Activated B cell treated with CpG ODN at 0.5 μM for 24 hours (primary cell): ENCODE measurements at regions not wholly inside any gene's neighbourhood (a gene's known extent, or its start where the extent isn't known, plus 50 kb on each side); places are given as distances from the start of the nearest gene placed in this dataset.

ENCODE experiments used
- ATAC-seq: fragments of 200-7000 bp; cut with Tn5 transposase; one replicate; pipeline ENCODE4 v1.10.0; 2021; ENCODE audit warnings: low read depth, mild to moderate bottlenecking, moderate library complexity
- CTCF ChIA-PET: fragments of 350-600 bp; sonication (Branson Sonifier 250); formaldehyde crosslinking; loops from one replicate; lab custom pipeline; 2021; ENCODE audit warnings: antibody characterized with exemption; lab: Charles Lee
- POLR2A ChIA-PET: fragments of 350-600 bp; sonication (Branson Sonifier 250); formaldehyde crosslinking; loops from one replicate; lab custom pipeline; 2021; ENCODE audit warnings: antibody characterized with exemption; lab: Charles Lee
- DNase-seq: peaks from one replicate; pipeline ENCODE4 v3.0.0; 2022
- H3K27ac Mint-ChIP-seq: one replicate; pipeline ENCODE4 v1.8.0; 2020; ENCODE audit warnings: mixed read lengths
- H3K27me3 Mint-ChIP-seq: one replicate; pipeline ENCODE4 v1.8.0; 2021; ENCODE audit warnings: mixed read lengths
- H3K36me3 Mint-ChIP-seq: one replicate; pipeline ENCODE4 v1.8.0; 2021; ENCODE audit warnings: low read depth, mixed read lengths
- H3K4me1 Mint-ChIP-seq: one replicate; pipeline ENCODE4 v1.8.0; 2021; ENCODE audit warnings: mixed read lengths
- H3K4me3 Mint-ChIP-seq: one replicate; pipeline ENCODE4 v1.8.0; 2020; ENCODE audit warnings: mild to moderate bottlenecking, mixed read lengths
- H3K9me3 Mint-ChIP-seq: one replicate; pipeline ENCODE4 v1.8.0; 2020; ENCODE audit warnings: mixed read lengths
- CTCF ChIP-seq: fragments of 200-600 bp; IDR thresholded peaks from one replicate; pipeline ENCODE4 v1.8.0; 2022; ENCODE audit warnings: antibody characterized with exemption, mild to moderate bottlenecking
- intact Hi-C: fragments of 100-400 bp; cut with micrococcal nuclease; formaldehyde crosslinking; loops from one replicate; pipeline ENCODE4 v1.15.1; 2024

DNA sequence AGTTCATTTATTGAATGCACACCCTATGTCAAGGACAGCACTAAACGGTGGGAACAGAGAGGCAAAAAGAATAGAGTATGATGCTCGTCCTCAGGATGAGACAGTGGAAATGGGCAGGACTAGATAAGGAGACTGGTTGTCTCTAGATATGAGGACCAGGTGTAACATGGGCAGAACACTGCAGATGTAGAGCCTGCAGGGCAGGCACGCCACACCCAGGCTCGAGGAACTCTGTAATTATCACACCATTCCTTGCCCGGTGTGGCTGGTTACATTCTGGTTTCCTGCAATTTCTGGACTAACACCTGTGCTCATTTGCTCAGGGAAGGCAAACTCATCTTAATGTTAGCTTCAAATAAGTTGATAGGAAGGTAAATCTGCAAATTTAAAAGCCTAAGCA lies 334.4 kb downstream of the DHX15 start:
- POLR2A ChIA-PET = no interaction called here
- Mint-ChIP-seq H3K4me3 (no peak overlapping the region), H3K27me3 (no peaks in the 10 kb centered on the region), H3K9me3 (no peaks in the 10 kb centered on the region), H3K4me1 (no peaks in the 10 kb centered on the region), H3K27ac (no peak overlapping the region), H3K36me3 (no peaks in the 10 kb centered on the region)
- CTCF ChIA-PET = no interaction called here
- ATAC-seq (no peak), DNase-seq (no peak)
- intact Hi-C loops = no loop called here
- TF ChIP-seq CTCF = no peak

- intact Hi-C loops = no loop called here
- ChIA-PET CTCF (interaction anchor here (0.6 kb wide), 1 partner anchor 21 kb away, joined by 3 read pairs; no protein-coding TSS in a partner anchor), POLR2A (no interaction called here)
- Mint-ChIP-seq H3K4me1 (no peaks in the 10 kb centered on the region), H3K4me3 (no peak overlapping the region), H3K27ac (no peak overlapping the region), H3K9me3 (no peaks in the 10 kb centered on the region), H3K27me3 (no peaks in the 10 kb centered on the region), H3K36me3 (no peaks in the 10 kb centered on the region)
- no peak for TF ChIP-seq CTCF
- DNase-seq (no peak), ATAC-seq (no peak)
Observed at GRCh38 chr4:24248674-24249630, 335.4 kb downstream of the DHX15 start.

- Mint-ChIP-seq H3K27me3 (no peaks in the 10 kb centered on the region), H3K9me3 (no peaks in the 10 kb centered on the region), H3K27ac (no peak overlapping the region), H3K36me3 (no peaks in the 10 kb centered on the region), H3K4me3 (no peak overlapping the region), H3K4me1 (no peaks in the 10 kb centered on the region)
- ChIA-PET POLR2A (no interaction called here), CTCF (no interaction called here)
- TF ChIP-seq CTCF = no peak
- ATAC-seq (no peak), DNase-seq (no peak)
- intact Hi-C loops = no loop called here
Observed at GRCh38 chr4:24245491-24245820, 338.9 kb downstream of the DHX15 start.

DNA sequence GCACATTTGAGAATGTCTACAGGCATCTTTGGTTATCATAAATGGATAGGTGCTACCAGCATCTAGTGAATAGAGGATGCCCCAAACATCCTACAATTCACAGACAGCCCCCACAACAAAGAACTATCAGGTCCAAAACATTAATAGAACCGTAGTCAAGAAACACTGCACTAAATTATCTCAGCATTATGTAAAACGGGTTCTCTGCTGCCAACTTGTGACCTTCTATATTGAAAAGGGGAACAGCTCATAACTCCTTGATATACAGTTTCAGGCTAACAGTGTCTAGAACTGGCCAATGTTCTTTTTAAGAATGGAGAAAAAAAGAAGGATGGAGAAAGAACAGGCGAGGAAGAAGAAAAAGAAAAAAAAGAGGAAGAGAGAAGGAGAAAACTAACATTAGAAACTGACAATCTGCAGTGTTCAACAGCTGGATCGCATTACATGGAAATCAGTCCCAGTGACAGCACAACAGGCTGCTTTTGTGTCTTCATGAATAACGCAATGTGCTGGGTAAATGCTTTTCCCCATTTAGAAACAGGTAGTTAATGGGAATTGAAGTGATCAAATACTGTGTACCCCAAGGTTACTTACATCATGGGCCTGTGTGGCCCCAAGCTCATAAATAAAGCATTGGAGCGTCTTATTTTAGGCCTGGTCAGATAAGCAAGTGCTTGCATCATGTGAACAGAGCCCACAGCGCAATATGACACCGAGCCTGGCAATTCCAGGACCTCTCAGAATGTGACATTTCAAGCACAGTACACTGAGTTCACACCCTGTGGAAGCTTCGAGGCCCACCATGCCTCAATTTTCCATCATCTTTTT lies 339.5 kb downstream of the DHX15 start:
- ChIA-PET CTCF (no interaction called here), POLR2A (no interaction called here)
- ATAC-seq (no peak), DNase-seq (no peak)
- Mint-ChIP-seq H3K27me3 (no peaks in the 10 kb centered on the region), H3K27ac (no peak overlapping the region), H3K36me3 (no peaks in the 10 kb centered on the region), H3K4me3 (no peak overlapping the region), H3K9me3 (no peaks in the 10 kb centered on the region), H3K4me1 (no peaks in the 10 kb centered on the region)
- TF ChIP-seq CTCF = no peak
- intact Hi-C loops = no loop called here

DNA sequence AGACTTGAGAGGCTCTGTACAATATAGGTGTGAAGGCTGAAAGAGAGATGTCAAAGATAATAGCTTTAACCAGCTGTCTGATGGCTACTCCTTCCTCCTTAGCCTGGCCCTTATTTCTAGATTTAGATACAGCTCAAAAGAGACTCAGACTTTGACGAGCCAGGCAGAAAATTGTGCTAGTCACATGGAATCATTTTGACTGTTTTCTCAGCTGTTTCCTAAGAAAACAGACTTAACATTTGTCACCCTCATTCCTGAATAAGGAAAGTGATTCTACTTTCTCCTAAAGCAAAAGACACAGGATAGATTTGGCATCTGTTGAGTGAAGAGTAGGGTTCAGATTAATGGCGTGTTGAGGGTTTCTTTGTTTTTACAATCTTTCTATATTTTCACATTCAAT lies 340.7 kb downstream of the DHX15 start:
- no peaks in the 10 kb centered on the region for H3K36me3 Mint-ChIP-seq
- ATAC-seq (no peak), DNase-seq (no peak)
- no peak for TF ChIP-seq CTCF
- intact Hi-C loops = no loop called here
- H3K27ac Mint-ChIP-seq = no peak overlapping the region
- POLR2A ChIA-PET = no interaction called here
- CTCF ChIA-PET = no interaction called here
- H3K9me3 Mint-ChIP-seq = no peaks in the 10 kb centered on the region
- H3K4me3 Mint-ChIP-seq = no peak overlapping the region
- H3K27me3 Mint-ChIP-seq = no peaks in the 10 kb centered on the region
- H3K4me1 Mint-ChIP-seq = no peaks in the 10 kb centered on the region
